BE2C (cell line): ENCODE measurements at regions not wholly inside any gene's neighbourhood (a gene's known extent, or its start where the extent isn't known, plus 50 kb on each side); places are given as distances from the start of the nearest gene placed in this dataset.

ENCODE experiments used
- DNase-seq: peaks from one replicate; pipeline ENCODE4 v3.0.0-alpha.2; 2020
- H3K27me3 ChIP-seq: fragments of 250-450 bp; sonication (Bioruptor Pico); 2 replicates; pipeline ENCODE4 v1.5.1; 2020; ENCODE audit warnings: mild to moderate bottlenecking
- H3K36me3 ChIP-seq: fragments of 250-450 bp; sonication (Bioruptor Pico); 2 replicates; pipeline ENCODE4 v1.5.1; 2020; ENCODE audit warnings: mild to moderate bottlenecking
- H3K4me1 ChIP-seq: fragments of 250-450 bp; sonication (Bioruptor Pico); 2 replicates; pipeline ENCODE4 v1.5.1; 2020
- H3K4me3 ChIP-seq: 2 replicates; pipeline ENCODE4 v1.5.1; 2011; ENCODE audit warnings: low read depth, low read length
- H3K9me3 ChIP-seq: fragments of 250-450 bp; sonication (Bioruptor Pico); 2 replicates; pipeline ENCODE4 v1.5.1; 2020
- CTCF ChIP-seq: IDR thresholded peaks from 2 replicates; pipeline ENCODE4 v1.5.1; 2012; ENCODE audit warnings: mild to moderate bottlenecking, low read depth, low read length

DNA sequence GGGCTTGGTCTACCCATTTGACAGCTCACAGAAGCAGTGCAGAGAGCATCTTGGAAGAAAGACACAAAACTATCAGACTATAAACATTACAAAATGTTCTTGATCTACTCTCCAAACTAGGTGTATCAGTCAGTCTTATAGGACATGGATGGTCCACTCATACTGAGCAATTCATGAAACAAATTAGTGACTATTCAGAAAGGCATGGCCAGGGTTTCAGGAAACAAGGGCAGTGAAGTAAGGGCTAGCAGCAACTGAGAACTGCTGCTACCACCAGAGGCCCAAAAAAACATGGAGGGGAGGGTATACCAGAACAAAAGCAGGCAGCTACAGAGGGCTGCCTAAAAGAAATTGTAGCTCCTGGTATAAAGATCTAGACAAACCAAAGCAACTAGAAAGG lies 287.0 kb downstream of the PIK3R1 start:
- Histone ChIP-seq H3K4me3 (no peak overlapping the region), H3K9me3 (peaks cover 10% of the 10 kb centered on the region; the same call in 1 of the 2 replicates)

GRCh38 chr5:68504306-68504705 lies 288.8 kb downstream of the PIK3R1 start:
- Histone ChIP-seq H3K9me3 (no peaks in the 10 kb centered on the region; the same call in 1 of the 2 replicates), H3K4me1 (peaks cover 8% of the 10 kb centered on the region; the same call in 1 of the 2 replicates), H3K4me3 (no peak overlapping the region), H3K27me3 (no peaks in the 10 kb centered on the region), H3K36me3 (no peaks in the 10 kb centered on the region)
- no peak for DNase-seq
- TF ChIP-seq CTCF = no peak

More for the DNA sequence above, 287.0 kb downstream of the PIK3R1 start:
- H3K36me3 ChIP-seq = no peaks in the 10 kb centered on the region
- no peak for DNase-seq
- no peaks in the 10 kb centered on the region for H3K27me3 ChIP-seq
- H3K4me1 ChIP-seq = peaks cover 8% of the 10 kb centered on the region; the same call in 1 of the 2 replicates
- no peak for TF ChIP-seq CTCF

GRCh38 chr5:68505917-68506860 lies 290.6 kb downstream of the PIK3R1 start:
- Histone ChIP-seq H3K4me3 (no peak overlapping the region), H3K36me3 (no peaks in the 10 kb centered on the region), H3K4me1 (peaks cover 8% of the 10 kb centered on the region; the same call in 1 of the 2 replicates), H3K27me3 (no peaks in the 10 kb centered on the region), H3K9me3 (no peaks in the 10 kb centered on the region; the same call in 1 of the 2 replicates)
- TF ChIP-seq CTCF = no peak
- no peak for DNase-seq

- H3K9me3 ChIP-seq = peaks cover 3% of the 10 kb centered on the region
- no peak for TF ChIP-seq CTCF
- no peaks in the 10 kb centered on the region for H3K36me3 ChIP-seq
- no peak for DNase-seq
- H3K4me3 ChIP-seq = no peak overlapping the region
- no peaks in the 10 kb centered on the region; the same call in 1 of the 2 replicates for H3K4me1 ChIP-seq
- no peaks in the 10 kb centered on the region for H3K27me3 ChIP-seq
Measured at GRCh38 chr5:68515514-68515913, 300.0 kb downstream of the PIK3R1 start.

GRCh38 chr5:68518286-68518685 lies 302.7 kb downstream of the PIK3R1 start:
- Histone ChIP-seq H3K9me3 (peaks cover 3% of the 10 kb centered on the region), H3K36me3 (no peaks in the 10 kb centered on the region), H3K4me3 (no peak overlapping the region), H3K27me3 (no peaks in the 10 kb centered on the region), H3K4me1 (no peaks in the 10 kb centered on the region; the same call in 1 of the 2 replicates)
- no peak for TF ChIP-seq CTCF
- no peak for DNase-seq

- DNase-seq = no peak
- Histone ChIP-seq H3K9me3 (no peaks in the 10 kb centered on the region; the same call in 1 of the 2 replicates), H3K27me3 (no peaks in the 10 kb centered on the region), H3K4me1 (no peaks in the 10 kb centered on the region; the same call in 1 of the 2 replicates), H3K4me3 (no peak overlapping the region), H3K36me3 (no peaks in the 10 kb centered on the region)
- no peak for TF ChIP-seq CTCF
Measured at GRCh38 chr5:68519143-68519542, 303.6 kb downstream of the PIK3R1 start.
